K562 (cell line): ENCODE measurements at regions not wholly inside any gene's neighbourhood (a gene's known extent, or its start where the extent isn't known, plus 50 kb on each side); places are given as distances from the start of the nearest gene placed in this dataset.

Source experiments
- ATAC-seq: fragments of 200-7000 bp; cut with Tn5 transposase; 3 replicates; pipeline ENCODE4 v1.9.1; 2020; ENCODE audit warnings: moderate library complexity
- BruUV-seq: library from RNA; stranded (reverse); fragments of 400-500 nt; replicated peaks from 2 replicates; lab custom pipeline; 2021; lab: Mats Ljungman, UMichigan
- CTCF ChIA-PET: fragments of 300-600 bp; formaldehyde crosslinking; extraction: SDS; loops from one replicate; lab custom pipeline; 2021; ENCODE audit warnings: low intra/inter-chr PET ratio; lab: Yijun Ruan, JAX
- POLR2A ChIA-PET: fragments of 300-600, 350-650 bp; sonication (Branson Sonifier 250); formaldehyde crosslinking; extraction: SDS; loops from one replicate; lab custom pipeline; 2021; ENCODE audit warnings: antibody characterized with exemption, inconsistent platforms; lab: Yijun Ruan, JAX
- DNase-seq, 4 experiments: peaks; one replicate each; pipeline versions ENCODE4 v3.0.0 to v3.0.0-alpha.2; 2011 to 2018; ENCODE audit warnings: low spot score in 3 of 4, mixed read lengths in 3 of 4; ENCODE audit errors: extremely low read depth in 1 of 4
- FAIRE-seq: peaks from 2 replicates; lab custom pipeline; 2011; peaks lifted over from hg19 to GRCh38; lab: Jason Lieb, UNC
- H2AFZ ChIP-seq: 2 replicates; pipeline ENCODE4 v1.6.0; 2011; ENCODE audit warnings: low read depth, low read length, control low read depth, inconsistent platforms
- H3K27ac ChIP-seq: fragments of 200-600 bp; 3 replicates; pipeline ENCODE4 v1.8.0; 2011; ENCODE audit warnings: low read depth, mild to moderate bottlenecking, control low read depth, inconsistent platforms, low read length, moderate library complexity, mixed read lengths; ENCODE audit errors: extremely low read depth
- H3K27me3 ChIP-seq, 2 experiments: fragments of 300-600 bp in 1 of 2; 2 replicates in 1 of 2; 3 replicates in 1 of 2; pipeline versions ENCODE4 v1.6.0 to v1.8.0; 2011; ENCODE audit warnings: inconsistent platforms in 2 of 2, low read length in 2 of 2, mild to moderate bottlenecking in 1 of 2, mixed read lengths in 1 of 2, moderate library complexity in 1 of 2; ENCODE audit not compliant: control insufficient read depth in 2 of 2, insufficient read depth in 2 of 2
- H3K36me3 ChIP-seq: fragments of 300-600 bp; 3 replicates; pipeline ENCODE4 v1.8.0; 2011; ENCODE audit warnings: mild to moderate bottlenecking, low read length, inconsistent platforms; ENCODE audit not compliant: control insufficient read depth, insufficient read depth
- H3K4me1 ChIP-seq, 2 experiments: fragments of 200-600 bp in 1 of 2; replicated peaks in 1 of 2; 2 replicates in 1 of 2; 3 replicates in 1 of 2; pipeline versions ENCODE4 v1.5.1 to v1.8.0; 2011; ENCODE audit warnings: inconsistent platforms in 2 of 2, low read length in 2 of 2, mild to moderate bottlenecking in 1 of 2, mixed read lengths in 1 of 2, moderate library complexity in 1 of 2; ENCODE audit not compliant: control insufficient read depth in 2 of 2, insufficient read depth in 2 of 2
- H3K4me2 ChIP-seq: 2 replicates; pipeline ENCODE4 v1.6.1; 2011; ENCODE audit warnings: low read length, control low read depth, inconsistent platforms, mixed read lengths; ENCODE audit not compliant: insufficient read depth
- H3K4me3 ChIP-seq: fragments of 200-600 bp; sonication (generic), shearing (Covaris generic); 2 replicates; pipeline ENCODE4 v1.5.1; 2016; ENCODE audit warnings: control low read depth, inconsistent platforms
- H3K79me2 ChIP-seq: fragments of 200-600 bp; 3 replicates; pipeline ENCODE4 v1.8.0; 2011; ENCODE audit warnings: low read length, inconsistent platforms; ENCODE audit not compliant: control insufficient read depth, insufficient read depth
- H3K9ac ChIP-seq, 2 experiments: 2 replicates each; pipeline versions ENCODE4 v1.6.0 to v1.6.1; 2011; ENCODE audit warnings: low read depth in 2 of 2, low read length in 2 of 2, control low read depth in 1 of 2, inconsistent platforms in 1 of 2, mild to moderate bottlenecking in 1 of 2, mixed read lengths in 1 of 2; ENCODE audit not compliant: insufficient read depth in 1 of 2
- H3K9me1 ChIP-seq: one replicate; pipeline ENCODE4 v1.6.0; 2011; ENCODE audit warnings: inconsistent platforms, mild to moderate bottlenecking, low read length, moderate library complexity; ENCODE audit not compliant: control insufficient read depth, insufficient read depth
- H3K9me3 ChIP-seq: replicated peaks from 2 replicates; pipeline ENCODE4 v1.5.1; 2011; ENCODE audit warnings: low read depth, low read length, inconsistent platforms; ENCODE audit not compliant: control insufficient read depth, insufficient read depth
- H4K20me1 ChIP-seq: replicated peaks from 2 replicates; pipeline ENCODE4 v1.6.1; 2011; ENCODE audit warnings: low read length, inconsistent platforms, mixed read lengths; ENCODE audit not compliant: control insufficient read depth, insufficient read depth
- ESRRB ChIP-seq: fragments of 250-450 bp; sonication (Bioruptor Pico); IDR thresholded peaks from 2 replicates; pipeline ENCODE4 v1.5.0; 2020; ENCODE audit warnings: mild to moderate bottlenecking, moderate library complexity, borderline replicate concordance
- HMBOX1 ChIP-seq: sonication (generic); IDR thresholded peaks from 2 replicates; pipeline ENCODE4 v1.6.1; 2016
- HNRNPL ChIP-seq: fragments of 200-400 bp; formaldehyde crosslinking; IDR thresholded peaks from 2 replicates; pipeline ENCODE4 v1.6.1; 2017; ENCODE audit warnings: low read depth, mild to moderate bottlenecking, low read length
- KLF16 ChIP-seq: IDR thresholded peaks from 2 replicates; pipeline ENCODE4 v1.6.1; 2016; ENCODE audit warnings: antibody characterized with exemption
- PCBP2 ChIP-seq: fragments of 200-400 bp; formaldehyde crosslinking; IDR thresholded peaks from 2 replicates; pipeline ENCODE4 v1.6.1; 2018; ENCODE audit warnings: low read length, low read depth, mild to moderate bottlenecking, moderate library complexity; ENCODE audit not compliant: poor library complexity, severe bottlenecking
- ZNF184 ChIP-seq: sonication (generic); formaldehyde crosslinking; IDR thresholded peaks from 2 replicates; pipeline ENCODE4 v1.5.0; 2020; ENCODE audit warnings: missing genetic modification reagents
- WGBS: fragments of 100-300 bp; shearing (Covaris generic); methylation state at CpG from one replicate; pipeline ENCODE4 v1.1.6; 2016; ENCODE audit warnings: low coverage, mixed read lengths; ENCODE audit not compliant: insufficient coverage; ENCODE audit errors: missing lambda C conversion rate; 5-methylcytosine and 5-hydroxymethylcytosine counted together
- in situ Hi-C: fragments of 300-500 bp; cut with MboI; formaldehyde crosslinking; loops from 4 replicates; pipeline ENCODE4 v1.15.0; 2018; ENCODE audit warnings: inconsistent platforms, mixed read lengths
- intact Hi-C: fragments of 100-400 bp; cut with micrococcal nuclease; formaldehyde crosslinking; loops from 2 replicates; pipeline ENCODE4 v1.14.2; 2022
- TF ChIP-seq, protein P1 (sequence below): sonication (generic); formaldehyde crosslinking; IDR thresholded peaks from 2 replicates; pipeline ENCODE4 v1.8.1; 2022; ENCODE audit warnings: missing genetic modification reagents

DNA sequence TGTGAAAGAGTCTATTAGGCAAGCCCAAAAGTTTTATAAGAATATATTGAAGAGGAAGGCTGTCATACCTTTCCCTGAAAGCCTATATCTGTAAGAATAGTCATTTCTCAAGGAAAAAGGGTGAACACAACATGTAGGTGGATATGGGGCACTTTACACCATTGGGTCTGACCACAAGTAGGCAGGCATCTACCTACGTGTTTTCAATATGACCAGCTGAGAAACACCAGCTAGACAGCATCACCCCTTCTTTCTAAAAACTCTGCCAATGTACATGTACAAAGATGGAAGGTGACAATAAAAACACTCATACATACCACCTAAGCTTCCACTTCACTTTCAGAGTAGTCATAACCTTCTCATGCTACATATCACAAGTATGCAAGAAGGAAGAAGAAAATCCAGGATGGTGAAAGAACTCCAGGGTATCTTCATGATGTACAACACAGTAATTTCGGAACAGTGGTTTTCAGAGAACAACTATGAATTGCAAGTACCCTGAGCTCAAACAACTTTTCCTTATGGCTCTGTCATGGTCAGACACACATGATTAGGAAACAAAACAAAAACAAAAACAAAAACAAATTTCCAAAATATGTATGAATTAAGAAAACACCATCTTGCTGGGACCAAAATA is 98.5 kb upstream of the ADGRL2 start (continued):
- TF ChIP-seq ZNF184 (CRISPR knock-in tag) (no peak), ESRRB (CRISPR knock-in tag) (no peak)
- TF ChIP-seq, protein P1, sequence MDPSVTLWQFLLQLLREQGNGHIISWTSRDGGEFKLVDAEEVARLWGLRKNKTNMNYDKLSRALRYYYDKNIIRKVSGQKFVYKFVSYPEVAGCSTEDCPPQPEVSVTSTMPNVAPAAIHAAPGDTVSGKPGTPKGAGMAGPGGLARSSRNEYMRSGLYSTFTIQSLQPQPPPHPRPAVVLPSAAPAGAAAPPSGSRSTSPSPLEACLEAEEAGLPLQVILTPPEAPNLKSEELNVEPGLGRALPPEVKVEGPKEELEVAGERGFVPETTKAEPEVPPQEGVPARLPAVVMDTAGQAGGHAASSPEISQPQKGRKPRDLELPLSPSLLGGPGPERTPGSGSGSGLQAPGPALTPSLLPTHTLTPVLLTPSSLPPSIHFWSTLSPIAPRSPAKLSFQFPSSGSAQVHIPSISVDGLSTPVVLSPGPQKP (CRISPR knock-in tag) = no peak

GRCh38 chr1:81700728-81701470 is 99.8 kb upstream of the ADGRL2 start:
- Histone ChIP-seq H3K27ac (no peak overlapping the region), H3K4me1 (no peaks in the 10 kb centered on the region), H3K9me3 (no peaks in the 10 kb centered on the region; the same call in 1 of the 2 replicates), H3K4me2 (no peak overlapping the region), H3K9ac (no peak overlapping the region), H3K4me3 (no peak overlapping the region), H3K79me2 (no peaks in the 10 kb centered on the region), H3K9me1 (no peaks in the 10 kb centered on the region), H4K20me1 (no peaks in the 10 kb centered on the region), H3K36me3 (no peaks in the 10 kb centered on the region), H3K27me3 (no peaks in the 10 kb centered on the region), H2AFZ (no peak overlapping the region)
- 2% methylated on average over 7 of the region's 7 CpGs for WGBS
- FAIRE-seq (no peak), ATAC-seq (no peak), DNase-seq (no peak)
- no TSS peak for BruUV-seq
- intact Hi-C loops (no loop called here), in situ Hi-C loops (no loop called here)
- CTCF ChIA-PET = no interaction called here
- POLR2A ChIA-PET = no interaction called here
- TF ChIP-seq HNRNPL = no peak
- TF ChIP-seq KLF16 = no peak
- no peak for TF ChIP-seq HMBOX1
- no peak for TF ChIP-seq PCBP2
